ENCODE measurements at regions not wholly inside any gene's neighbourhood (a gene's known extent, or its start where the extent isn't known, plus 50 kb on each side); places are given as distances from the start of the nearest gene placed in this dataset.

- TF ChIP-seq CTCF (IDR thresholded peaks at IDR 0.05) (peak in 1 of 2 donors; percentile 24), POLR2AphosphoS5 (IDR thresholded peaks at IDR 0.05) (no peak)
These were observed 233.3 kb downstream of the OPA1 start for GRCh38 chr3:193826159-193826795.

All from suprapubic skin (tissue), 3 donors.